HEK293 (cell line): ENCODE measurements at regions not wholly inside any gene's neighbourhood (a gene's known extent, or its start where the extent isn't known, plus 50 kb on each side); places are given as distances from the start of the nearest gene placed in this dataset.

Experiments used
- CTCF ChIP-seq: fragments of 450-650 bp; formaldehyde crosslinking; IDR thresholded peaks from 2 replicates; pipeline ENCODE4 v1.5.1; 2016; ENCODE audit warnings: missing biosample characterization, missing genetic modification characterization
- SP3 ChIP-seq: fragments of 450-650 bp; formaldehyde crosslinking; IDR thresholded peaks from 2 replicates; pipeline ENCODE4 v1.5.1; 2016; ENCODE audit warnings: missing biosample characterization, missing genetic modification characterization
- TCF7L2 ChIP-seq: IDR thresholded peaks from 2 replicates; pipeline ENCODE4 v1.6.1; 2011; ENCODE audit warnings: low read depth, mild to moderate bottlenecking, inconsistent platforms, low read length, moderate library complexity, borderline replicate concordance
- ZNF510 ChIP-seq: fragments of 450-650 bp; formaldehyde crosslinking; IDR thresholded peaks from 2 replicates; pipeline ENCODE4 v1.5.1; 2018; ENCODE audit warnings: mild to moderate bottlenecking, missing genetic modification characterization, missing biosample characterization; ENCODE audit not compliant: insufficient replicate concordance
- ZNF658 ChIP-seq: fragments of 450-650 bp; formaldehyde crosslinking; IDR thresholded peaks from 2 replicates; pipeline ENCODE4; 2016; ENCODE audit warnings: missing biosample characterization, missing genetic modification characterization
- TF ChIP-seq, protein P1 (sequence below): fragments of 450-650 bp; formaldehyde crosslinking; IDR thresholded peaks from 2 replicates; pipeline ENCODE4 v1.5.1; 2017; ENCODE audit warnings: missing biosample characterization, missing genetic modification characterization

DNA sequence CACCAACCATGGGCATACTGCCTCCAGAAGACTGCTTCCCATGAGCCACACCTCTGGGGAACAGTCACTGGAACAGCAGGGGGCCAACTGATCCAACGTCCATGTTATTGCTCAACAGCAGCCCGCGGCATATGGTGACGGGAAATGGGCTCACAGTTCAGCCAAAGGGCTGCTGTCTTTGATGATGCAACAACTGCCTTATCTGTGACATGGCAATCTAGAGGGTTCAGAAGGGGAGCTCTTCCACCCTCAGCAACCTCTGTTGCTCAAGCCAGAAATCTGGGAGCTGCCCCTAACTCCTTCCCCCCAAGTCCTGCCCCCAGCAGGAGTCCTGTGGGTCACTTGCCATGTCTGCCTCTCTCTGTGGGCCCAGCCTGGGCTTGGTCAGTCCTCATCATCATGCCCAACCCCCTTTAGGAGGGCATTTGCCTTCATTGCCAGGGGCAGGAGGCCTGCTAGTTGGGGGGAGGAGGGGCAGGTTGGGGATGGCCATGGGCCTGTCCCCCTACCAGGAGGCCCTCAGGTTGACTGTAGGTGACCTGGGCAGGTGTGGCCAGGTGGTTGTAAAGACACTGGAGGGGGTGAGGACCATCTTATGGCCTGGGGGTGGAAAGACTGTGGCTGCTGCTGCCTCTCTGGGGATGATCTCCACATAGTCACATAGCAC lies 212.9 kb downstream of the CYP26B1 start:
- no peak for TF ChIP-seq SP3
- TF ChIP-seq ZNF510 = no peak
- TF ChIP-seq CTCF (tag by site-specific recombination) = no peak
- TF ChIP-seq TCF7L2 = no peak
- TF ChIP-seq, protein P1, sequence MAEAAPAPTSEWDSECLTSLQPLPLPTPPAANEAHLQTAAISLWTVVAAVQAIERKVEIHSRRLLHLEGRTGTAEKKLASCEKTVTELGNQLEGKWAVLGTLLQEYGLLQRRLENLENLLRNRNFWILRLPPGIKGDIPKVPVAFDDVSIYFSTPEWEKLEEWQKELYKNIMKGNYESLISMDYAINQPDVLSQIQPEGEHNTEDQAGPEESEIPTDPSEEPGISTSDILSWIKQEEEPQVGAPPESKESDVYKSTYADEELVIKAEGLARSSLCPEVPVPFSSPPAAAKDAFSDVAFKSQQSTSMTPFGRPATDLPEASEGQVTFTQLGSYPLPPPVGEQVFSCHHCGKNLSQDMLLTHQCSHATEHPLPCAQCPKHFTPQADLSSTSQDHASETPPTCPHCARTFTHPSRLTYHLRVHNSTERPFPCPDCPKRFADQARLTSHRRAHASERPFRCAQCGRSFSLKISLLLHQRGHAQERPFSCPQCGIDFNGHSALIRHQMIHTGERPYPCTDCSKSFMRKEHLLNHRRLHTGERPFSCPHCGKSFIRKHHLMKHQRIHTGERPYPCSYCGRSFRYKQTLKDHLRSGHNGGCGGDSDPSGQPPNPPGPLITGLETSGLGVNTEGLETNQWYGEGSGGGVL (tag by site-specific recombination) = no peak
- no peak for TF ChIP-seq ZNF658 (tag by site-specific recombination)
